K562 (cell line): ENCODE measurements at regions not wholly inside any gene's neighbourhood (a gene's known extent, or its start where the extent isn't known, plus 50 kb on each side); places are given as distances from the start of the nearest gene placed in this dataset.

Experiments used
- ATF7 ChIP-seq: fragments of 450-650 bp; IDR thresholded peaks from 2 replicates; pipeline ENCODE4 v1.7.1; 2014; ENCODE audit warnings: mild to moderate bottlenecking, moderate library complexity
- CREBBP ChIP-seq: IDR thresholded peaks from one replicate; pipeline ENCODE4 v1.6.1; 2012; ENCODE audit warnings: low read depth, mild to moderate bottlenecking, control low read depth, inconsistent platforms, low read length
- DACH1 ChIP-seq: fragments of 450-650 bp; IDR thresholded peaks from 2 replicates; pipeline ENCODE4 v1.6.1; 2018; ENCODE audit not compliant: partially characterized antibody
- KHSRP ChIP-seq: fragments of 450-650 bp; IDR thresholded peaks from 2 replicates; pipeline ENCODE4 v1.6.1; 2017
- NFRKB ChIP-seq: fragments of 450-650 bp; IDR thresholded peaks from 2 replicates; pipeline ENCODE4 v1.6.1; 2016; ENCODE audit warnings: low read depth
- POLR2A ChIP-seq: fragments of 450-650 bp; conservative IDR thresholded peaks from 2 replicates; pipeline ENCODE4 v1.6.1; 2016
- XRCC5 ChIP-seq: fragments of 200-400 bp; formaldehyde crosslinking; IDR thresholded peaks from 2 replicates; pipeline ENCODE4 v1.6.1; 2017; ENCODE audit warnings: low read depth, mild to moderate bottlenecking, low read length
- ZBTB1 ChIP-seq: sonication (generic); formaldehyde crosslinking; IDR thresholded peaks from 2 replicates; pipeline ENCODE4 v1.8.1; 2023; ENCODE audit warnings: missing genetic modification reagents, low read depth, mild to moderate bottlenecking, borderline replicate concordance
- ZFX ChIP-seq: sonication (generic); formaldehyde crosslinking; IDR thresholded peaks from 2 replicates; pipeline ENCODE4 v1.8.0; 2022; ENCODE audit warnings: mild to moderate bottlenecking, missing genetic modification reagents, moderate library complexity
- ZKSCAN3 ChIP-seq: fragments of 250-450 bp; sonication (Bioruptor Pico); IDR thresholded peaks from 2 replicates; pipeline ENCODE4 v1.4.0; 2020
- ZNF133 ChIP-seq: fragments of 250-450 bp; sonication (Bioruptor Pico); IDR thresholded peaks from 2 replicates; pipeline ENCODE4 v1.4.0; 2020; ENCODE audit warnings: mild to moderate bottlenecking
- ZNF3 ChIP-seq: fragments of 250-450 bp; sonication (Bioruptor Pico); IDR thresholded peaks from 2 replicates; pipeline ENCODE4 v1.5.0; 2021; ENCODE audit warnings: mild to moderate bottlenecking, moderate library complexity
- ZSCAN29 ChIP-seq: fragments of 450-650 bp; IDR thresholded peaks from 2 replicates; pipeline ENCODE4 v1.6.1; 2017
- TF ChIP-seq, protein P1 (sequence below), 2 experiments: fragments of 450-650 bp; IDR thresholded peaks; 2 replicates each; pipeline ENCODE4 v1.6.1; 2018; ENCODE audit warnings: mild to moderate bottlenecking in 2 of 2, low read depth in 1 of 2; ENCODE audit not compliant: partially characterized antibody in 2 of 2
- TF ChIP-seq, protein P2 (sequence below): sonication (generic); formaldehyde crosslinking; IDR thresholded peaks from 2 replicates; pipeline ENCODE4 v1.8.1; 2022; ENCODE audit warnings: missing genetic modification reagents
- TF ChIP-seq, protein P3 (sequence below): fragments of 250-450 bp; sonication (Bioruptor Pico); IDR thresholded peaks from 2 replicates; pipeline ENCODE4 v1.5.0; 2021
- TF ChIP-seq, protein P4 (sequence below): fragments of 250-450 bp; sonication (Bioruptor Pico); IDR thresholded peaks from 2 replicates; pipeline ENCODE4 v1.8.0; 2022; ENCODE audit warnings: inconsistent platforms, mild to moderate bottlenecking, moderate library complexity, borderline replicate concordance
- TF ChIP-seq, protein P5 (sequence below), 2 experiments: fragments of 450-650 bp in 1 of 2; sonication (generic) in 1 of 2; formaldehyde crosslinking; conservative IDR thresholded peaks; 2 replicates each; pipeline versions ENCODE4 v1.4.0 to v1.8.1; 2020 to 2022; ENCODE audit warnings: mild to moderate bottlenecking in 1 of 2, missing genetic modification reagents in 1 of 2
- TF ChIP-seq, protein P6 (sequence below): fragments of 250-450 bp; sonication (Bioruptor Pico); IDR thresholded peaks from 2 replicates; pipeline ENCODE4 v1.8.0; 2021; ENCODE audit warnings: moderate library complexity, mild to moderate bottlenecking, inconsistent platforms

DNA sequence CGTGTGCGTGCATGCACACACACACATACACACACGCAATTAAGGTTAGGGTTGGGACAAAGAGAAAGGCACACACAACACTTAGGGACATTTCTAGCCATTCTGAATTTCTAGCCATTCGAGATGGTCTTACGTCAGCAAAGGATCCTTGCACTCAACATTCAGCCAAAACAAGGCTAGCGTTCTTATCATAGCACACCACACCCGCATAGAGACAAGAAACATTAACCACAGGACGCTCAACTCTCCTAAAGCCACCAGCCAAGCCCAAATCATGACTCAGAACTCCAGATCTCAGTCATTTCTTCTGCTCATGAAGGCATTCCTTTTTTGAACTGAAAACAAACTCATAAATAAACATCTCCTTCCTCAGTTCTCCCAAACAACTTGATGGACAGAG lies 106.8 kb downstream of the LMO4 start (continued):
- TF ChIP-seq, protein P1, sequence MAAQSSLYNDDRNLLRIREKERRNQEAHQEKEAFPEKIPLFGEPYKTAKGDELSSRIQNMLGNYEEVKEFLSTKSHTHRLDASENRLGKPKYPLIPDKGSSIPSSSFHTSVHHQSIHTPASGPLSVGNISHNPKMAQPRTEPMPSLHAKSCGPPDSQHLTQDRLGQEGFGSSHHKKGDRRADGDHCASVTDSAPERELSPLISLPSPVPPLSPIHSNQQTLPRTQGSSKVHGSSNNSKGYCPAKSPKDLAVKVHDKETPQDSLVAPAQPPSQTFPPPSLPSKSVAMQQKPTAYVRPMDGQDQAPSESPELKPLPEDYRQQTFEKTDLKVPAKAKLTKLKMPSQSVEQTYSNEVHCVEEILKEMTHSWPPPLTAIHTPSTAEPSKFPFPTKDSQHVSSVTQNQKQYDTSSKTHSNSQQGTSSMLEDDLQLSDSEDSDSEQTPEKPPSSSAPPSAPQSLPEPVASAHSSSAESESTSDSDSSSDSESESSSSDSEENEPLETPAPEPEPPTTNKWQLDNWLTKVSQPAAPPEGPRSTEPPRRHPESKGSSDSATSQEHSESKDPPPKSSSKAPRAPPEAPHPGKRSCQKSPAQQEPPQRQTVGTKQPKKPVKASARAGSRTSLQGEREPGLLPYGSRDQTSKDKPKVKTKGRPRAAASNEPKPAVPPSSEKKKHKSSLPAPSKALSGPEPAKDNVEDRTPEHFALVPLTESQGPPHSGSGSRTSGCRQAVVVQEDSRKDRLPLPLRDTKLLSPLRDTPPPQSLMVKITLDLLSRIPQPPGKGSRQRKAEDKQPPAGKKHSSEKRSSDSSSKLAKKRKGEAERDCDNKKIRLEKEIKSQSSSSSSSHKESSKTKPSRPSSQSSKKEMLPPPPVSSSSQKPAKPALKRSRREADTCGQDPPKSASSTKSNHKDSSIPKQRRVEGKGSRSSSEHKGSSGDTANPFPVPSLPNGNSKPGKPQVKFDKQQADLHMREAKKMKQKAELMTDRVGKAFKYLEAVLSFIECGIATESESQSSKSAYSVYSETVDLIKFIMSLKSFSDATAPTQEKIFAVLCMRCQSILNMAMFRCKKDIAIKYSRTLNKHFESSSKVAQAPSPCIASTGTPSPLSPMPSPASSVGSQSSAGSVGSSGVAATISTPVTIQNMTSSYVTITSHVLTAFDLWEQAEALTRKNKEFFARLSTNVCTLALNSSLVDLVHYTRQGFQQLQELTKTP (IDR thresholded peaks at IDR 0.05; ENCODE audit: low read depth in 1 of 2, partially characterized antibody in 2 of 2) = no peak
- TF ChIP-seq, protein P2, sequence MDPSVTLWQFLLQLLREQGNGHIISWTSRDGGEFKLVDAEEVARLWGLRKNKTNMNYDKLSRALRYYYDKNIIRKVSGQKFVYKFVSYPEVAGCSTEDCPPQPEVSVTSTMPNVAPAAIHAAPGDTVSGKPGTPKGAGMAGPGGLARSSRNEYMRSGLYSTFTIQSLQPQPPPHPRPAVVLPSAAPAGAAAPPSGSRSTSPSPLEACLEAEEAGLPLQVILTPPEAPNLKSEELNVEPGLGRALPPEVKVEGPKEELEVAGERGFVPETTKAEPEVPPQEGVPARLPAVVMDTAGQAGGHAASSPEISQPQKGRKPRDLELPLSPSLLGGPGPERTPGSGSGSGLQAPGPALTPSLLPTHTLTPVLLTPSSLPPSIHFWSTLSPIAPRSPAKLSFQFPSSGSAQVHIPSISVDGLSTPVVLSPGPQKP (CRISPR knock-in tag) = no peak
- no peak for TF ChIP-seq POLR2A
- TF ChIP-seq CREBBP = no peak
- TF ChIP-seq NFRKB = no peak
- TF ChIP-seq ZNF133 (CRISPR knock-in tag) = no peak
- no peak; the same call in 1 of the 2 replicates for TF ChIP-seq KHSRP
- TF ChIP-seq ZBTB1 (CRISPR knock-in tag) = no peak
- TF ChIP-seq, protein P3, sequence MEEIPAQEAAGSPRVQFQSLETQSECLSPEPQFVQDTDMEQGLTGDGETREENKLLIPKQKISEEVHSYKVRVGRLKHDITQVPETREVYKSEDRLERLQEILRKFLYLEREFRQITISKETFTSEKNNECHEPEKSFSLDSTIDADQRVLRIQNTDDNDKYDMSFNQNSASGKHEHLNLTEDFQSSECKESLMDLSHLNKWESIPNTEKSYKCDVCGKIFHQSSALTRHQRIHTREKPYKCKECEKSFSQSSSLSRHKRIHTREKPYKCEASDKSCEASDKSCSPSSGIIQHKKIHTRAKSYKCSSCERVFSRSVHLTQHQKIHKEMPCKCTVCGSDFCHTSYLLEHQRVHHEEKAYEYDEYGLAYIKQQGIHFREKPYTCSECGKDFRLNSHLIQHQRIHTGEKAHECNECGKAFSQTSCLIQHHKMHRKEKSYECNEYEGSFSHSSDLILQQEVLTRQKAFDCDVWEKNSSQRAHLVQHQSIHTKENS (CRISPR knock-in tag) = no peak
- TF ChIP-seq ZKSCAN3 (CRISPR knock-in tag) = no peak
- TF ChIP-seq ZNF3 = no peak
- no peak for TF ChIP-seq DACH1
- TF ChIP-seq, protein P4, sequence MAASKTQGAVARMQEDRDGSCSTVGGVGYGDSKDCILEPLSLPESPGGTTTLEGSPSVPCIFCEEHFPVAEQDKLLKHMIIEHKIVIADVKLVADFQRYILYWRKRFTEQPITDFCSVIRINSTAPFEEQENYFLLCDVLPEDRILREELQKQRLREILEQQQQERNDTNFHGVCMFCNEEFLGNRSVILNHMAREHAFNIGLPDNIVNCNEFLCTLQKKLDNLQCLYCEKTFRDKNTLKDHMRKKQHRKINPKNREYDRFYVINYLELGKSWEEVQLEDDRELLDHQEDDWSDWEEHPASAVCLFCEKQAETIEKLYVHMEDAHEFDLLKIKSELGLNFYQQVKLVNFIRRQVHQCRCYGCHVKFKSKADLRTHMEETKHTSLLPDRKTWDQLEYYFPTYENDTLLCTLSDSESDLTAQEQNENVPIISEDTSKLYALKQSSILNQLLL = no peak
- TF ChIP-seq, protein P5, sequence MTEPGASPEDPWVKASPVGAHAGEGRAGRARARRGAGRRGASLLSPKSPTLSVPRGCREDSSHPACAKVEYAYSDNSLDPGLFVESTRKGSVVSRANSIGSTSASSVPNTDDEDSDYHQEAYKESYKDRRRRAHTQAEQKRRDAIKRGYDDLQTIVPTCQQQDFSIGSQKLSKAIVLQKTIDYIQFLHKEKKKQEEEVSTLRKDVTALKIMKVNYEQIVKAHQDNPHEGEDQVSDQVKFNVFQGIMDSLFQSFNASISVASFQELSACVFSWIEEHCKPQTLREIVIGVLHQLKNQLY (CRISPR knock-in tag; conservative IDR thresholded peaks at IDR 0.05) = no peak
- TF ChIP-seq XRCC5 = no peak
- TF ChIP-seq ZSCAN29 = no peak
- TF ChIP-seq ZFX (CRISPR knock-in tag) = no peak
- TF ChIP-seq, protein P6, sequence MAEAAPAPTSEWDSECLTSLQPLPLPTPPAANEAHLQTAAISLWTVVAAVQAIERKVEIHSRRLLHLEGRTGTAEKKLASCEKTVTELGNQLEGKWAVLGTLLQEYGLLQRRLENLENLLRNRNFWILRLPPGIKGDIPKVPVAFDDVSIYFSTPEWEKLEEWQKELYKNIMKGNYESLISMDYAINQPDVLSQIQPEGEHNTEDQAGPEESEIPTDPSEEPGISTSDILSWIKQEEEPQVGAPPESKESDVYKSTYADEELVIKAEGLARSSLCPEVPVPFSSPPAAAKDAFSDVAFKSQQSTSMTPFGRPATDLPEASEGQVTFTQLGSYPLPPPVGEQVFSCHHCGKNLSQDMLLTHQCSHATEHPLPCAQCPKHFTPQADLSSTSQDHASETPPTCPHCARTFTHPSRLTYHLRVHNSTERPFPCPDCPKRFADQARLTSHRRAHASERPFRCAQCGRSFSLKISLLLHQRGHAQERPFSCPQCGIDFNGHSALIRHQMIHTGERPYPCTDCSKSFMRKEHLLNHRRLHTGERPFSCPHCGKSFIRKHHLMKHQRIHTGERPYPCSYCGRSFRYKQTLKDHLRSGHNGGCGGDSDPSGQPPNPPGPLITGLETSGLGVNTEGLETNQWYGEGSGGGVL (CRISPR knock-in tag) = no peak
- peak; percentile 79 for TF ChIP-seq ATF7
